WTC11 (cell line): ENCODE measurements at regions not wholly inside any gene's neighbourhood (a gene's known extent, or its start where the extent isn't known, plus 50 kb on each side); places are given as distances from the start of the nearest gene placed in this dataset.

Source experiments
- ATAC-seq: fragments of 200-7000 bp; cut with Tn5 transposase; 2 replicates; pipeline ENCODE4 v1.10.0; 2021; ENCODE audit warnings: mild to moderate bottlenecking, moderate library complexity
- CTCF ChIA-PET: fragments of 300-600 bp; sonication (Branson Sonifier 250); formaldehyde crosslinking; loops from one replicate; lab custom pipeline; 2021; ENCODE audit warnings: antibody characterized with exemption; lab: Charles Lee
- POLR2A ChIA-PET: fragments of 350-600 bp; sonication (Branson Sonifier 250); formaldehyde crosslinking; loops from one replicate; lab custom pipeline; 2021; ENCODE audit warnings: antibody characterized with exemption; lab: Charles Lee
- DNase-seq: peaks from one replicate; pipeline ENCODE4 v3.0.0; 2021; ENCODE audit warnings: low spot score
- H3K27ac Mint-ChIP-seq: 2 replicates; pipeline ENCODE4 v1.8.0; 2021; ENCODE audit warnings: mixed read lengths
- H3K27me3 Mint-ChIP-seq: 2 replicates; pipeline ENCODE4 v1.8.0; 2021; ENCODE audit warnings: low read depth, mild to moderate bottlenecking, moderate library complexity, mixed read lengths
- H3K36me3 Mint-ChIP-seq: 2 replicates; pipeline ENCODE4 v1.8.0; 2021; ENCODE audit warnings: mixed read lengths
- H3K4me1 Mint-ChIP-seq: 2 replicates; pipeline ENCODE4 v1.8.0; 2022; ENCODE audit warnings: mixed read lengths
- H3K4me3 Mint-ChIP-seq: 2 replicates; pipeline ENCODE4 v1.8.0; 2021; ENCODE audit warnings: mild to moderate bottlenecking, moderate library complexity, mixed read lengths
- H3K9me3 Mint-ChIP-seq: 2 replicates; pipeline ENCODE4 v1.8.0; 2021; ENCODE audit warnings: mixed read lengths
- AR ChIP-seq: fragments of 250-450 bp; sonication (Bioruptor Pico); IDR thresholded peaks from 2 replicates; pipeline ENCODE4 v1.9.0; 2021; ENCODE audit warnings: mild to moderate bottlenecking
- IRF2 ChIP-seq: sonication (generic); formaldehyde crosslinking; IDR thresholded peaks from 2 replicates; pipeline ENCODE4 v1.8.0; 2022; ENCODE audit warnings: low read depth, missing genetic modification reagents, borderline replicate concordance
- MXD4 ChIP-seq: fragments of 250-450 bp; sonication (Bioruptor Pico); IDR thresholded peaks from 2 replicates; pipeline ENCODE4 v1.8.0; 2021; ENCODE audit warnings: mild to moderate bottlenecking, moderate library complexity, borderline replicate concordance
- MYBL2 ChIP-seq: sonication (generic); formaldehyde crosslinking; IDR thresholded peaks from 2 replicates; pipeline ENCODE4 v1.8.1; 2023; ENCODE audit warnings: mild to moderate bottlenecking, moderate library complexity, missing genetic modification reagents
- NR3C1 ChIP-seq: sonication (generic); formaldehyde crosslinking; conservative IDR thresholded peaks from 2 replicates; pipeline ENCODE4 v1.8.1; 2023; ENCODE audit warnings: low read depth, mild to moderate bottlenecking, missing genetic modification reagents
- OVOL2 ChIP-seq: fragments of 250-450 bp; sonication (Bioruptor Pico); IDR thresholded peaks from 2 replicates; pipeline ENCODE4 v1.9.0; 2021; ENCODE audit warnings: mild to moderate bottlenecking, borderline replicate concordance
- SP1 ChIP-seq: sonication (generic); formaldehyde crosslinking; conservative IDR thresholded peaks from 2 replicates; pipeline ENCODE4 v1.8.1; 2022; ENCODE audit warnings: missing genetic modification reagents
- TP53 ChIP-seq: sonication (generic); formaldehyde crosslinking; IDR thresholded peaks from 2 replicates; pipeline ENCODE4 v1.8.1; 2023; ENCODE audit warnings: mild to moderate bottlenecking, missing genetic modification reagents
- ZNF138 ChIP-seq: sonication (generic); formaldehyde crosslinking; conservative IDR thresholded peaks from 2 replicates; pipeline ENCODE4 v1.8.1; 2022; ENCODE audit warnings: mild to moderate bottlenecking, moderate library complexity, missing genetic modification reagents
- ZNF263 ChIP-seq: sonication (generic); formaldehyde crosslinking; IDR thresholded peaks from 2 replicates; pipeline ENCODE4 v1.8.1; 2022; ENCODE audit warnings: low read depth, mild to moderate bottlenecking, moderate library complexity, missing genetic modification reagents
- TF ChIP-seq, protein P1 (sequence below): sonication (generic); formaldehyde crosslinking; IDR thresholded peaks from 2 replicates; pipeline ENCODE4 v1.8.1; 2023; ENCODE audit warnings: mild to moderate bottlenecking, missing genetic modification reagents, moderate library complexity
- TF ChIP-seq, protein P2 (sequence below): sonication (generic); formaldehyde crosslinking; IDR thresholded peaks from 2 replicates; pipeline ENCODE4 v1.8.0; 2022; ENCODE audit warnings: missing genetic modification reagents
- TF ChIP-seq, protein P3 (sequence below): sonication (generic); formaldehyde crosslinking; IDR thresholded peaks from 2 replicates; pipeline ENCODE4 v1.8.1; 2023; ENCODE audit warnings: mild to moderate bottlenecking, moderate library complexity, missing genetic modification reagents
- TF ChIP-seq, protein P4 (sequence below): sonication (generic); formaldehyde crosslinking; IDR thresholded peaks from 2 replicates; pipeline ENCODE4 v1.8.0; 2022; ENCODE audit warnings: mild to moderate bottlenecking, missing genetic modification reagents
- TF ChIP-seq, protein P5 (sequence below): sonication (generic); formaldehyde crosslinking; conservative IDR thresholded peaks from 2 replicates; pipeline ENCODE4 v1.8.1; 2023; ENCODE audit warnings: mild to moderate bottlenecking, low read depth, missing genetic modification reagents, moderate library complexity
- TF ChIP-seq, protein P6 (sequence below): sonication (generic); formaldehyde crosslinking; IDR thresholded peaks from 2 replicates; pipeline ENCODE4 v1.8.0; 2023; ENCODE audit warnings: missing genetic modification reagents

- TF ChIP-seq MXD4 (no peak), ZNF263 (CRISPR knock-in tag) (no peak), NR3C1 (CRISPR knock-in tag) (no peak)
- TF ChIP-seq, protein P1, sequence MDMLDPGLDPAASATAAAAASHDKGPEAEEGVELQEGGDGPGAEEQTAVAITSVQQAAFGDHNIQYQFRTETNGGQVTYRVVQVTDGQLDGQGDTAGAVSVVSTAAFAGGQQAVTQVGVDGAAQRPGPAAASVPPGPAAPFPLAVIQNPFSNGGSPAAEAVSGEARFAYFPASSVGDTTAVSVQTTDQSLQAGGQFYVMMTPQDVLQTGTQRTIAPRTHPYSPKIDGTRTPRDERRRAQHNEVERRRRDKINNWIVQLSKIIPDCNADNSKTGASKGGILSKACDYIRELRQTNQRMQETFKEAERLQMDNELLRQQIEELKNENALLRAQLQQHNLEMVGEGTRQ, result no peak
Observed at GRCh38 chr14:36022765-36023410, 153.6 kb downstream of the PTCSC3 start (continued).

- POLR2A ChIA-PET, result no interaction called here
- CTCF ChIA-PET, result no interaction called here
- no peak overlapping the region for H3K4me3 Mint-ChIP-seq
- H3K27ac Mint-ChIP-seq, result no peak overlapping the region
- no peaks in the 10 kb centered on the region for H3K27me3 Mint-ChIP-seq
- DNase-seq (no peak), ATAC-seq (no peak)
- H3K9me3 Mint-ChIP-seq, result no peaks in the 10 kb centered on the region
- H3K4me1 Mint-ChIP-seq, result no peaks in the 10 kb centered on the region
- H3K36me3 Mint-ChIP-seq, result no peaks in the 10 kb centered on the region
- TF ChIP-seq ZNF138 (CRISPR knock-in tag), result no peak
- TF ChIP-seq, protein P2, sequence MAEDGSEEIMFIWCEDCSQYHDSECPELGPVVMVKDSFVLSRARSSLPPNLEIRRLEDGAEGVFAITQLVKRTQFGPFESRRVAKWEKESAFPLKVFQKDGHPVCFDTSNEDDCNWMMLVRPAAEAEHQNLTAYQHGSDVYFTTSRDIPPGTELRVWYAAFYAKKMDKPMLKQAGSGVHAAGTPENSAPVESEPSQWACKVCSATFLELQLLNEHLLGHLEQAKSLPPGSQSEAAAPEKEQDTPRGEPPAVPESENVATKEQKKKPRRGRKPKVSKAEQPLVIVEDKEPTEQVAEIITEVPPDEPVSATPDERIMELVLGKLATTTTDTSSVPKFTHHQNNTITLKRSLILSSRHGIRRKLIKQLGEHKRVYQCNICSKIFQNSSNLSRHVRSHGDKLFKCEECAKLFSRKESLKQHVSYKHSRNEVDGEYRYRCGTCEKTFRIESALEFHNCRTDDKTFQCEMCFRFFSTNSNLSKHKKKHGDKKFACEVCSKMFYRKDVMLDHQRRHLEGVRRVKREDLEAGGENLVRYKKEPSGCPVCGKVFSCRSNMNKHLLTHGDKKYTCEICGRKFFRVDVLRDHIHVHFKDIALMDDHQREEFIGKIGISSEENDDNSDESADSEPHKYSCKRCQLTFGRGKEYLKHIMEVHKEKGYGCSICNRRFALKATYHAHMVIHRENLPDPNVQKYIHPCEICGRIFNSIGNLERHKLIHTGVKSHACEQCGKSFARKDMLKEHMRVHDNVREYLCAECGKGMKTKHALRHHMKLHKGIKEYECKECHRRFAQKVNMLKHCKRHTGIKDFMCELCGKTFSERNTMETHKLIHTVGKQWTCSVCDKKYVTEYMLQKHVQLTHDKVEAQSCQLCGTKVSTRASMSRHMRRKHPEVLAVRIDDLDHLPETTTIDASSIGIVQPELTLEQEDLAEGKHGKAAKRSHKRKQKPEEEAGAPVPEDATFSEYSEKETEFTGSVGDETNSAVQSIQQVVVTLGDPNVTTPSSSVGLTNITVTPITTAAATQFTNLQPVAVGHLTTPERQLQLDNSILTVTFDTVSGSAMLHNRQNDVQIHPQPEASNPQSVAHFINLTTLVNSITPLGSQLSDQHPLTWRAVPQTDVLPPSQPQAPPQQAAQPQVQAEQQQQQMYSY (CRISPR knock-in tag), result no peak
Observed at GRCh38 chr14:36021591-36022320, 154.8 kb downstream of the PTCSC3 start.

DNA sequence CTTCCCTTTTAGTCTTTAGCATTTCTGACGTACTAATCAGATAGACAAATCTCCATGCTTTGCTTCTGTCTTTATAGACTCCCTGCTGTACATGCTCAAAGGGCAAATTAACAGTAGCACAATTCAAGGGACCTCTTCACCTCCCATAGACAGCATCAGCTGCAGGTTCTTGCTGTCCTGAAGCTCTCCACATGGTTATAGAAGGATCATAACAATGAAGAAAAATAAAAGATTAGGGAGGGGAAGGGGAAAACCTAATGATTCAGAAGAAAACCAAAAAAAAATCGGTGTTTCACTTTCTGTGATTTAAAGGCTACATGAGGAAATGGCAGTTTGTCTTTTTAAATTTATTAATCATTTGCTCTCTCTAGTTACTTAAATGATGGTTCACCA, 155.5 kb downstream of the PTCSC3 start:
- H3K27me3 Mint-ChIP-seq, result no peaks in the 10 kb centered on the region
- ChIA-PET CTCF (no interaction called here), POLR2A (no interaction called here)
- DNase-seq (no peak), ATAC-seq (no peak)
- H3K36me3 Mint-ChIP-seq, result no peaks in the 10 kb centered on the region
- H3K9me3 Mint-ChIP-seq, result no peaks in the 10 kb centered on the region
- H3K4me1 Mint-ChIP-seq, result no peaks in the 10 kb centered on the region
- H3K4me3 Mint-ChIP-seq, result no peak overlapping the region
- no peak overlapping the region for H3K27ac Mint-ChIP-seq
- TF ChIP-seq SP1 (CRISPR knock-in tag), result no peak
- TF ChIP-seq, protein P3, sequence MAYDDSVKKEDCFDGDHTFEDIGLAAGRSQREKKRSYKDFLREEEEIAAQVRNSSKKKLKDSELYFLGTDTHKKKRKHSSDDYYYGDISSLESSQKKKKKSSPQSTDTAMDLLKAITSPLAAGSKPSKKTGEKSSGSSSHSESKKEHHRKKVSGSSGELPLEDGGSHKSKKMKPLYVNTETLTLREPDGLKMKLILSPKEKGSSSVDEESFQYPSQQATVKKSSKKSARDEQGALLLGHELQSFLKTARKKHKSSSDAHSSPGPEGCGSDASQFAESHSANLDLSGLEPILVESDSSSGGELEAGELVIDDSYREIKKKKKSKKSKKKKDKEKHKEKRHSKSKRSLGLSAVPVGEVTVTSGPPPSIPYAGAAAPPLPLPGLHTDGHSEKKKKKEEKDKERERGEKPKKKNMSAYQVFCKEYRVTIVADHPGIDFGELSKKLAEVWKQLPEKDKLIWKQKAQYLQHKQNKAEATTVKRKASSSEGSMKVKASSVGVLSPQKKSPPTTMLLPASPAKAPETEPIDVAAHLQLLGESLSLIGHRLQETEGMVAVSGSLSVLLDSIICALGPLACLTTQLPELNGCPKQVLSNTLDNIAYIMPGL, result no peak
- TF ChIP-seq MYBL2 (CRISPR knock-in tag), result no peak
- TF ChIP-seq, protein P4, sequence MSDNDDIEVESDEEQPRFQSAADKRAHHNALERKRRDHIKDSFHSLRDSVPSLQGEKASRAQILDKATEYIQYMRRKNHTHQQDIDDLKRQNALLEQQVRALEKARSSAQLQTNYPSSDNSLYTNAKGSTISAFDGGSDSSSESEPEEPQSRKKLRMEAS (CRISPR knock-in tag), result no peak
- TF ChIP-seq TP53 (CRISPR knock-in tag), result no peak
- TF ChIP-seq, protein P5, sequence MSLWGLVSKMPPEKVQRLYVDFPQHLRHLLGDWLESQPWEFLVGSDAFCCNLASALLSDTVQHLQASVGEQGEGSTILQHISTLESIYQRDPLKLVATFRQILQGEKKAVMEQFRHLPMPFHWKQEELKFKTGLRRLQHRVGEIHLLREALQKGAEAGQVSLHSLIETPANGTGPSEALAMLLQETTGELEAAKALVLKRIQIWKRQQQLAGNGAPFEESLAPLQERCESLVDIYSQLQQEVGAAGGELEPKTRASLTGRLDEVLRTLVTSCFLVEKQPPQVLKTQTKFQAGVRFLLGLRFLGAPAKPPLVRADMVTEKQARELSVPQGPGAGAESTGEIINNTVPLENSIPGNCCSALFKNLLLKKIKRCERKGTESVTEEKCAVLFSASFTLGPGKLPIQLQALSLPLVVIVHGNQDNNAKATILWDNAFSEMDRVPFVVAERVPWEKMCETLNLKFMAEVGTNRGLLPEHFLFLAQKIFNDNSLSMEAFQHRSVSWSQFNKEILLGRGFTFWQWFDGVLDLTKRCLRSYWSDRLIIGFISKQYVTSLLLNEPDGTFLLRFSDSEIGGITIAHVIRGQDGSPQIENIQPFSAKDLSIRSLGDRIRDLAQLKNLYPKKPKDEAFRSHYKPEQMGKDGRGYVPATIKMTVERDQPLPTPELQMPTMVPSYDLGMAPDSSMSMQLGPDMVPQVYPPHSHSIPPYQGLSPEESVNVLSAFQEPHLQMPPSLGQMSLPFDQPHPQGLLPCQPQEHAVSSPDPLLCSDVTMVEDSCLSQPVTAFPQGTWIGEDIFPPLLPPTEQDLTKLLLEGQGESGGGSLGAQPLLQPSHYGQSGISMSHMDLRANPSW (CRISPR knock-in tag), result no peak
- no peak for TF ChIP-seq AR (CRISPR knock-in tag)
- no peak for TF ChIP-seq IRF2
- TF ChIP-seq OVOL2 (CRISPR knock-in tag), result no peak
- TF ChIP-seq, protein P6, sequence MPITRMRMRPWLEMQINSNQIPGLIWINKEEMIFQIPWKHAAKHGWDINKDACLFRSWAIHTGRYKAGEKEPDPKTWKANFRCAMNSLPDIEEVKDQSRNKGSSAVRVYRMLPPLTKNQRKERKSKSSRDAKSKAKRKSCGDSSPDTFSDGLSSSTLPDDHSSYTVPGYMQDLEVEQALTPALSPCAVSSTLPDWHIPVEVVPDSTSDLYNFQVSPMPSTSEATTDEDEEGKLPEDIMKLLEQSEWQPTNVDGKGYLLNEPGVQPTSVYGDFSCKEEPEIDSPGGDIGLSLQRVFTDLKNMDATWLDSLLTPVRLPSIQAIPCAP (CRISPR knock-in tag), result no peak
